ENCODE measurements at regions not wholly inside any gene's neighbourhood (a gene's known extent, or its start where the extent isn't known, plus 50 kb on each side); places are given as distances from the start of the nearest gene placed in this dataset.

- Histone ChIP-seq H3K27ac (replicated peaks in 1 of 4) (no peak overlapping the region), H3K27me3 (no peaks in the 10 kb centered on the region), H3K9me3 (peaks cover 0 to 4% (median 1%) of the 10 kb centered on the region in 4 donors), H3K4me3 (no peak overlapping the region), H3K4me1 (no peaks in the 10 kb centered on the region), H3K36me3 (no peaks in the 10 kb centered on the region)
- TF ChIP-seq POLR2A (IDR thresholded peaks at IDR 0.05; ENCODE audit: low read depth), result no peak
- TF ChIP-seq POLR2AphosphoS5 (IDR thresholded peaks at IDR 0.05), result no peak
- no peak for TF ChIP-seq EP300 (IDR thresholded peaks at IDR 0.05)
- no peak for TF ChIP-seq CTCF (IDR thresholded peaks at IDR 0.05)
- 55% methylated on average over 1 of the region's 1 CpG for WGBS
- intact Hi-C loops (cut with DNase I), result no loop called here
- no peak for DNase-seq (ENCODE audit: extremely low spot score)
Measured at GRCh38 chr6:126600258-126600916, 260.5 kb downstream of the CENPW start.

DNA sequence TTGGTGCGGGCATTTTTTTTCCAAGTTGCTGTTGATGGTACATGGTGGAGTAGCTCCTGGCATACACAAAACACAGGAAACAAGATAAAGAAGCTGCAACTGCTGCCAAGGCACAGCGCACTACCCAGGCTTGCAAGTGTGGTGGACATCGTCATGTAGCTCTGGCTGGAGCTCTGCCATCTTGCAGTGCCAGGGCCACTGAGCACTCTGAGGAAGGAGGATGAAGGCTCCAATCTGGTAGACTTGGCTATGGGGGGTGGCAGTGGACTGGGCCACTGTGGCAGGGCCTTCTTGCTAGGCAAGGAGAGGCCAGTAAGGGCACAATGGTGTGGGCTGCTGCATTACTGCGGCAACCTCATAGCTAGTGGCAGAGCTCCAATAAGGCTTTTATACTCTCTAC is 263.5 kb downstream of the CENPW start:
- 98% methylated on average over 4 of the region's 4 CpGs for WGBS
- intact Hi-C loops (cut with DNase I), result no loop called here
- Histone ChIP-seq H3K27ac (replicated peaks in 1 of 4) (no peak overlapping the region), H3K27me3 (no peaks in the 10 kb centered on the region), H3K36me3 (no peaks in the 10 kb centered on the region), H3K4me3 (no peak overlapping the region), H3K4me1 (no peaks in the 10 kb centered on the region), H3K9me3 (peaks cover 0 to 6% (median 2%) of the 10 kb centered on the region in 4 donors)
- TF ChIP-seq EP300 (IDR thresholded peaks at IDR 0.05), result no peak
- no peak for TF ChIP-seq POLR2AphosphoS5 (IDR thresholded peaks at IDR 0.05)
- DNase-seq (ENCODE audit: extremely low spot score), result no peak

GRCh38 chr6:126605089-126605488 is 265.2 kb downstream of the CENPW start:
- DNase-seq (ENCODE audit: extremely low spot score), result no peak
- no peaks in the 10 kb centered on the region for H3K27me3 ChIP-seq
- H3K4me3 ChIP-seq, result no peak overlapping the region
- no peak overlapping the region for H3K27ac ChIP-seq (replicated peaks in 1 of 4)
- intact Hi-C loops (cut with DNase I), result no loop called here
- peaks cover 0 to 6% (median 2%) of the 10 kb centered on the region in 4 donors for H3K9me3 ChIP-seq
- H3K36me3 ChIP-seq, result no peaks in the 10 kb centered on the region
- no peak for TF ChIP-seq CTCF (IDR thresholded peaks at IDR 0.05)
- no peak for TF ChIP-seq EP300 (IDR thresholded peaks at IDR 0.05)
- TF ChIP-seq POLR2A (IDR thresholded peaks at IDR 0.05; ENCODE audit: low read depth), result no peak
- H3K4me1 ChIP-seq, result no peaks in the 10 kb centered on the region

DNA sequence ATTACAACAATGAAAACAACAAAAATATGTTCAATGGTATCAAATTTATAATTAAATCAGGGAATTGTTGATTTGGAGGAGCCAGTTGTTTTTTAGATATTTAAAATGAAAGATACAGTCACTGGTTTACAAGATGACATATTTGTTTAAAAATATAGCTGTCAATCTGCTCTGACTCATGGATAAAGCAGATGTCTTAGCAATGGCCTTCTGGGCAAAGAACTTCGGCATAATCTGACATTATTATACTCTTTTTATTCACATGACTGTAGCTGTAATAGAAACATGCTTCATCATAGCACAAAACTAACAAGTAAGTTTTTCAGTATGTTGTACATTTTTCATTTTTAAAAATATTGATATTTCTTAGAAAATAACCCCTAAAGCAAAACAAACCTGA is 267.4 kb downstream of the CENPW start:
- Histone ChIP-seq H3K36me3 (no peaks in the 10 kb centered on the region), H3K4me1 (no peaks in the 10 kb centered on the region), H3K27me3 (no peaks in the 10 kb centered on the region), H3K27ac (replicated peaks in 1 of 4) (no peak overlapping the region), H3K9me3 (peaks cover 0 to 6% (median 2%) of the 10 kb centered on the region in 4 donors), H3K4me3 (no peak overlapping the region)
- 79% methylated on average over 1 of the region's 1 CpG for WGBS
- TF ChIP-seq POLR2AphosphoS5 (IDR thresholded peaks at IDR 0.05) (no peak), EP300 (IDR thresholded peaks at IDR 0.05) (no peak), CTCF (IDR thresholded peaks at IDR 0.05) (no peak), POLR2A (IDR thresholded peaks at IDR 0.05; ENCODE audit: low read depth) (no peak)
- no peak for DNase-seq (ENCODE audit: extremely low spot score)
- intact Hi-C loops (cut with DNase I), result no loop called here

DNA sequence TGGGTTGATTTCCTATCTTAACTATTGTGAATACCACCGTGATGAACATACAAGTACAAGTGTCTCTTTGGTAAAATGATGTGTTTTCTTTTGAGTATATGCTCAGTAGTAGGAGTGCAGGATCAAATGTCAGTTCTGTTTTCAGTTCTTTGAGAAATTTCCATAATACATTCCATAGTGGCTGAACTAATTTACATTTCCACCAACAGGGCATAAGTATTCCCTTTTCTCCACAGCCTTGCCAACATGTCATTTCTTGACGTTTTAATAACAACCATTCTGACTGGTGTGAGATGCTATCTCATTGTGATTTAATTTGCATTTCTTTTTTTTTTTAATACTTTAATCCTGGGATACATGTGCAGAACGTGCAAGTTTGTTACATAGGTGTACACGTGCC is 268.8 kb downstream of the CENPW start:
- no peak for TF ChIP-seq POLR2A (IDR thresholded peaks at IDR 0.05; ENCODE audit: low read depth)
- TF ChIP-seq CTCF (IDR thresholded peaks at IDR 0.05), result no peak
- TF ChIP-seq EP300 (IDR thresholded peaks at IDR 0.05), result no peak
- no peak for TF ChIP-seq POLR2AphosphoS5 (IDR thresholded peaks at IDR 0.05)
- Histone ChIP-seq H3K27ac (replicated peaks in 1 of 4) (no peak overlapping the region), H3K36me3 (no peaks in the 10 kb centered on the region), H3K9me3 (peaks cover 0 to 6% (median 2%) of the 10 kb centered on the region in 4 donors), H3K27me3 (no peaks in the 10 kb centered on the region), H3K4me3 (no peak overlapping the region), H3K4me1 (no peaks in the 10 kb centered on the region)
- 78% methylated on average over 4 of the region's 4 CpGs for WGBS
- DNase-seq (ENCODE audit: extremely low spot score), result no peak
- intact Hi-C loops (cut with DNase I), result no loop called here
